ENCODE measurements at regions not wholly inside any gene's neighbourhood (a gene's known extent, or its start where the extent isn't known, plus 50 kb on each side); places are given as distances from the start of the nearest gene placed in this dataset.

DNA sequence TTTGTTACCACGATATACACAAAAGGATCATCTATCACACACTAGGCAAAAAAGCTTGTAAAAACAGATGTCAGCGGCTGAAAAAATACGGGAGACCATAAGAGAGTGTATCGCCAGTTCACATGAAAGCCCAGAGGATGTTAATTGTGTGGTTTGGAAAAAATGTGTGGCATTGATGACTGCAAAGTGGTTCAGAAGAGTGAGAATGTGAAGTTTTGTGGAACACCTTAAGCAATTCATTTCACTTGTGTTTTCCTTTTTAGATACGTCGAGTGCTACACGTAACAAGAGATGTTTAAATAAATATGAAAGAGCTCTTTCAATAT, 61.7 kb upstream of the DAPL1 start:
- no peak overlapping the region for H3K4me3 ChIP-seq (ENCODE audit: extremely low read depth in 1 of 4, insufficient read depth in 2 of 4, low read depth in 3 of 4, low read length in 4 of 4)
- H3K36me3 ChIP-seq (ENCODE audit: control insufficient read depth in 2 of 4, insufficient read depth in 4 of 4, low read length in 3 of 4) = no peaks in the 10 kb centered on the region
- H3K23me2 ChIP-seq (ENCODE audit: low read depth, low read length) = no peaks in the 10 kb centered on the region
- H3K9me3 ChIP-seq (ENCODE audit: insufficient read depth in 2 of 2, low read depth in 1 of 2, low read length in 1 of 2) = no peaks in the 10 kb centered on the region
- no peak overlapping the region for H2BK15ac ChIP-seq (ENCODE audit: low read length)
- H3K4me1 ChIP-seq (replicated peaks in 1 of 4; ENCODE audit: control insufficient read depth in 3 of 4, insufficient read depth in 4 of 4, low read length in 3 of 4) = no peaks in the 10 kb centered on the region
- no peak overlapping the region for H2BK20ac ChIP-seq (ENCODE audit: low read length)
- POLR2A ChIA-PET (ENCODE audit: partially characterized antibody) = no interaction called here
- no peak overlapping the region for H3K4ac ChIP-seq (replicated peaks; ENCODE audit: insufficient read length, low read depth, low read length)
- no peak overlapping the region for H4K8ac ChIP-seq (ENCODE audit: extremely low read depth, insufficient read depth, low read length)
- no peak for DNase-seq (ENCODE audit: low read depth in 1 of 2, low spot score in 2 of 2)
- TF ChIP-seq HDAC6 (IDR thresholded peaks at IDR 0.05; ENCODE audit: low read depth, low read length) (no peak), SAP30 (IDR thresholded peaks at IDR 0.05; ENCODE audit: insufficient read depth, insufficient replicate concordance, low read length) (no peak), GABPA (IDR thresholded peaks at IDR 0.05; ENCODE audit: borderline replicate concordance, insufficient read depth, low read length) (no peak), RAD21 (IDR thresholded peaks at IDR 0.05 in 1 of 2, conservative IDR thresholded peaks at IDR 0.05 in 1 of 2; ENCODE audit: low read depth in 2 of 2, low read length in 2 of 2) (no peak), CBX8 (IDR thresholded peaks at IDR 0.05; ENCODE audit: borderline replicate concordance, low read depth, low read length) (no peak), POLR2AphosphoS5 (IDR thresholded peaks at IDR 0.05; ENCODE audit: low read depth, low read length) (no peak), SP2 (IDR thresholded peaks at IDR 0.05; ENCODE audit: low read length) (no peak), JUND (IDR thresholded peaks at IDR 0.05; ENCODE audit: low read length) (no peak), POLR2A (IDR thresholded peaks at IDR 0.05; ENCODE audit: control extremely low read depth in 1 of 2, low read depth in 2 of 2, low read length in 2 of 2) (no peak), HDAC2 (IDR thresholded peaks at IDR 0.05; ENCODE audit: borderline replicate concordance in 1 of 2, low read depth in 2 of 2, low read length in 2 of 2) (no peak), CBX5 (IDR thresholded peaks at IDR 0.05; ENCODE audit: low read depth, low read length) (no peak), CHD1 (IDR thresholded peaks at IDR 0.05; ENCODE audit: low read depth, low read length) (no peak), TCF12 (IDR thresholded peaks at IDR 0.05; ENCODE audit: low read depth, low read length) (no peak), MAFK (IDR thresholded peaks at IDR 0.05; ENCODE audit: low read depth, low read length) (no peak)
- TF ChIP-seq, protein P1, sequence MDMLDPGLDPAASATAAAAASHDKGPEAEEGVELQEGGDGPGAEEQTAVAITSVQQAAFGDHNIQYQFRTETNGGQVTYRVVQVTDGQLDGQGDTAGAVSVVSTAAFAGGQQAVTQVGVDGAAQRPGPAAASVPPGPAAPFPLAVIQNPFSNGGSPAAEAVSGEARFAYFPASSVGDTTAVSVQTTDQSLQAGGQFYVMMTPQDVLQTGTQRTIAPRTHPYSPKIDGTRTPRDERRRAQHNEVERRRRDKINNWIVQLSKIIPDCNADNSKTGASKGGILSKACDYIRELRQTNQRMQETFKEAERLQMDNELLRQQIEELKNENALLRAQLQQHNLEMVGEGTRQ (IDR thresholded peaks at IDR 0.05; ENCODE audit: low read length) = no peak
- H2BK5ac ChIP-seq (ENCODE audit: low read depth, low read length) = no peak overlapping the region
- no peak overlapping the region for H3K4me2 ChIP-seq (ENCODE audit: insufficient read depth in 1 of 2, low read depth in 2 of 2, low read length in 2 of 2)
- H2BK120ac ChIP-seq (replicated peaks; ENCODE audit: low read depth, low read length) = no peak overlapping the region
- no peak overlapping the region for H3K14ac ChIP-seq (ENCODE audit: insufficient read length)
- H4K5ac ChIP-seq (ENCODE audit: insufficient read length, low read depth, low read length) = no peak overlapping the region
- WGBS, 2 experiments (ENCODE audit: extremely low coverage in 1 of 2, insufficient coverage in 1 of 2, insufficient read length in 1 of 2, insufficient replicate concordance in 2 of 2, low coverage in 1 of 2, low lambda C conversion rate in 2 of 2, missing lambda C conversion rate in 1 of 2) = 90% methylated on average over 7 of the region's 7 CpGs; no CpG with 5 or more reads in 1 of the 2 experiments
- no peak overlapping the region for H3K23ac ChIP-seq (ENCODE audit: insufficient read length)
- H2BK12ac ChIP-seq (ENCODE audit: low read depth, low read length) = no peak overlapping the region
- no peak overlapping the region for H3K56ac ChIP-seq (replicated peaks; ENCODE audit: insufficient read length, low read depth, low read length)
- CTCF ChIA-PET (ENCODE audit: partially characterized antibody) = interaction anchor here (1.7 to 28.7 kb wide), 4 partner anchors 8 to 21 kb away, joined by 4 to 416 read pairs (median 47); no protein-coding TSS in a partner anchor
- no peak overlapping the region for H3K9ac ChIP-seq (replicated peaks in 1 of 4; ENCODE audit: extremely low read depth in 1 of 4, low read depth in 3 of 4, low read length in 3 of 4)
- FAIRE-seq = no peak
- no peaks in the 10 kb centered on the region for H4K20me1 ChIP-seq (replicated peaks in 1 of 2; ENCODE audit: control insufficient read depth in 1 of 2, insufficient read depth in 2 of 2, low read length in 2 of 2)
- H3K79me2 ChIP-seq (ENCODE audit: control insufficient read depth in 1 of 2, insufficient read depth in 2 of 2, low read length in 2 of 2) = no peaks in the 10 kb centered on the region
- H3K79me1 ChIP-seq (ENCODE audit: low read depth, low read length) = no peaks in the 10 kb centered on the region
- H2AK5ac ChIP-seq (ENCODE audit: low read depth, low read length) = no peak overlapping the region
- H3K27ac ChIP-seq (ENCODE audit: low read depth, low read length) = no peak overlapping the region
- no peak overlapping the region for H3K18ac ChIP-seq (ENCODE audit: extremely low read depth, low read length)
- no peak overlapping the region for H4K91ac ChIP-seq (replicated peaks; ENCODE audit: insufficient read length, low read length)
- H3K27me3 ChIP-seq (replicated peaks in 1 of 4; ENCODE audit: control insufficient read depth in 3 of 4, extremely low read depth in 1 of 4, insufficient read depth in 3 of 4, low read length in 3 of 4) = no peaks in the 10 kb centered on the region; a peak in 1 of 7 replicates
- no peak overlapping the region for H2AFZ ChIP-seq (ENCODE audit: low read length)

Data from H1 (cell line).